GM08714 (cell line): ENCODE measurements at regions not wholly inside any gene's neighbourhood (a gene's known extent, or its start where the extent isn't known, plus 50 kb on each side); places are given as distances from the start of the nearest gene placed in this dataset.

Experiments used
- H3K4me3 ChIP-seq: fragments of 200-500 bp; sonication (Bioruptor generic); 2 replicates; pipeline ENCODE4 v1.5.1; 2014; ENCODE audit warnings: mild to moderate bottlenecking, low read length, inconsistent platforms
- ZNF274 ChIP-seq: IDR thresholded peaks from 2 replicates; pipeline ENCODE4 v1.6.1; 2012; ENCODE audit warnings: mild to moderate bottlenecking, low read depth, low read length

DNA sequence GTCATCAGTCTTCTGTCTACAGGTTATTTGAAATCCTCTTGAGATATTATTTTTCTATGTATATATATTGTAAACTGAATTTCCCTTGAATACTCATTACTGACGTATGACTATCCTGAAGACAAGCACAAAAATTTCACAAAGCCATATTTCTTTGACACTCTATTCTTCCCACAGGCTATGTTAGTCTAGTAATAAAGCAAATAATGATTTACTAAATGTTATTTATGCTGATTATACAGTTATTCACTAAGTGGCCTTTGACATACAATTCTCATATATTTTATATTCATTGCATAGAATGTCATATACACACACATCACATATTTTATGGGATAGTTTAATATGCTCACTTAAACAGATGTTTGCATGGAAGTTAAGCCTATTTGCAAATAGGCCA lies 793.0 kb upstream of the GRAMD2B start:
- no peak for TF ChIP-seq ZNF274
- no peak overlapping the region for H3K4me3 ChIP-seq

DNA sequence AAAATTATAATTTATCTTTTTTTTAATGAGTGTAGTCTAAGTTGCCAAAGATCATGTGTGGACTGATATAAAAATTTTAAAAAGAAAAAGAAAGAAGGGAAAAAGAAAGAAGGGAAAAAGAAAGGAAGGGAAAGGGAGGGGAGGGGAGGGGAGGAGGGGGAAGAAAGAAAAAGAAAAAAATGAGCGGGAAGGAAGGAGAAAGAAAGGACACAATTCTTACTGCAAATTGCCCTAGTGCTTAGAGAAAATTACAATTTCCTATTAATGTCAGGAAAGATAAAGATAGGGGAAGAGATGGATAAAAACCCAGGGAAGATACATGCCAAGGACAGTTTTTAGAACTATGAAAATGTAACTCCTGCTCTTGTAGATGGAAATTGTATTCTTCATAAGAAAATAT lies 789.7 kb upstream of the GRAMD2B start:
- no peak for TF ChIP-seq ZNF274
- H3K4me3 ChIP-seq = no peak overlapping the region

- no peak overlapping the region for H3K4me3 ChIP-seq
- no peak for TF ChIP-seq ZNF274
Observed at GRCh38 chr5:125634216-125634835, 788.9 kb upstream of the GRAMD2B start.

DNA sequence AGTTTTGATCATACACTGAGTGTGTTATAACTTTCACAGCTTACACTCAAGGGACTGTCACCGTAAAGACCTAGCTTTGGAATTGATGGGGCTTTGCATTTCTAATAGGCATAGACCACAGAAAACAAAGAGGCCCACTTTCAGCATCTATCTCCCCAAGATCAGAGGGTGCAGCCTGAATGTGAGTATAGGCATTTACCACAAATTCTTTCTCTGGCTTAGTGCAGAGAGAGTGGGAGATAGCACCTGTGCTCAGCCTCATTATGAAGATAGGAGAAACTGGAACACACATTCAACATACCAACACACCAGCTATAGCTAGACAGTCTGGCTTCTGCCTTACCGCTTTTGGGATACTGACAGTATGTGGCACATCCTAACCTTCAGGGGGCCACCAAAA lies 783.4 kb upstream of the GRAMD2B start:
- no peak for TF ChIP-seq ZNF274
- no peak overlapping the region for H3K4me3 ChIP-seq

DNA sequence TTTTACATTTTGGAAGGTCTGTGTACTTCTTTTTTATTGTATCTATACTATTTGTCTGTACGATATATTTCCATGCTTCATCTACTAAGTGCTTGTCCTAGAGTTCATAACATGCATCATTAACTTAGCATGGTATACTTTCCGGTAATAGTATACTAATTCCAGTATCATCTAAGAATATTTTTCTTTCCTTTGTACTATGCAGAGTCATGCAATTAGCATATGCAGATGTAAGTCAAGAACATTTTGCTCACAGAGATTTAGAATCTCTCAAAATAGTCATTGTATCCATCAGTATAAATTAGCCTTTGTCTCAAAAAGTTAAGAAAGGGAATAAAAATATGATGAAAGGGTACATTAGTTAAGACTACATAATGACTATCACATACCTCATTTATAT lies 770.4 kb upstream of the GRAMD2B start:
- no peak overlapping the region for H3K4me3 ChIP-seq
- TF ChIP-seq ZNF274 = no peak

GRCh38 chr5:125654392-125654791 lies 768.8 kb upstream of the GRAMD2B start:
- no peak overlapping the region for H3K4me3 ChIP-seq
- no peak for TF ChIP-seq ZNF274

- TF ChIP-seq ZNF274 = no peak
- no peak overlapping the region for H3K4me3 ChIP-seq
Observed at GRCh38 chr5:125655156-125655555, 768.1 kb upstream of the GRAMD2B start.

GRCh38 chr5:125657936-125658335 lies 765.3 kb upstream of the GRAMD2B start:
- H3K4me3 ChIP-seq = no peak overlapping the region
- no peak for TF ChIP-seq ZNF274

- no peak for TF ChIP-seq ZNF274
- H3K4me3 ChIP-seq = no peak overlapping the region
Observed at GRCh38 chr5:125659316-125660023, 763.7 kb upstream of the GRAMD2B start.

DNA sequence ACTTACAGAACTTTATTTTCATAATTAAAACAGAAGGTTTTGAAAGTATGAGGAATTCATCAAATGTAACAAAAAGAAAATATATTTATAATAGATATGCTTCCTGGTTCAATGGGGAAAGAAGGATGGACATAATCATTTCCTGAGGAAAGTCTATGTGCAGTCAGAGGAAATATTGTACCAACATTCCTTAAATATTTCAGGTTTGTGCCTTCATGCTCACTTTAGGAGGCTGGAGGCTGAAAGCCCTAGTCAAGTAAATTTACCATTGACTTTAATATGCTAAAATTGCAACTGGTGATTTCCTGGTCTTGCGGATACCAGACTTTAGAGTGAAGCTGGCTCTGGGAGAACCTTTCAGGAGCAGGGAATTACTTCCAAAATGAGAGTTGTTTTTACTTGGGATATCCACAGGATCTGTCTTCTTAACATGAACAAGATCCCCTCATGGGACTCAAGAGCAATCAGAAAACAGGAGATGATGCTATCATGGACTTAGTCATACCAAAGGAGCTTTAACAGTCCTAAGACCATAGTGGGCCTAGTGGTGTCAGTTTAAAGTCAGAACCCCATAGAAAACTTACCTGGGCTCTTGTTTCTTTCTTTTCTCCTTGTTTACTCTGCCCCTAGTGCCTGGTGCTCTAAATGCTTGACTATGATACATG lies 762.8 kb upstream of the GRAMD2B start:
- H3K4me3 ChIP-seq = no peak overlapping the region
- no peak for TF ChIP-seq ZNF274

DNA sequence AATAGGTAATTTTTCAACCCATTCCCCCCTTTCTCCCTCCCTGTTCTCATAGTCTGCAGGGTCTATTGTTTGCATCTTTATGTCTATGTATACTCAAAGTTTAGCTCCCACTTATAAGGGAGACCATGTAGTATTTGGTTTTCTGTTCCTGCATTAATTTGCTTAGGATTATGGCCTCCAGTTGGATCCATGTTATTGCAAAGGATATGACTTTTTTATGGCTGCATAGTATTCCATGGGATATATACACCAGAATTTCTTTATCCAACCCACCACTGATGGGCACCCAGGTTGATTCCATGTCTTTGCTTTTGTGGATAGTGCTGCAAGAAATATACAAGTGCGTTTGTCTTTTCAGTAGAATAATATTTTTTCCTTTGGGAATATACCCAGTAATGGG lies 761.6 kb upstream of the GRAMD2B start:
- no peak for TF ChIP-seq ZNF274
- no peak overlapping the region for H3K4me3 ChIP-seq

- no peak for TF ChIP-seq ZNF274
- H3K4me3 ChIP-seq = no peak overlapping the region
Observed at GRCh38 chr5:125668884-125669283, 754.3 kb upstream of the GRAMD2B start.

- no peak for TF ChIP-seq ZNF274
- no peak overlapping the region for H3K4me3 ChIP-seq
Observed at GRCh38 chr5:125673359-125673950, 749.8 kb upstream of the GRAMD2B start.

GRCh38 chr5:125679522-125679921 lies 743.7 kb upstream of the GRAMD2B start:
- no peak overlapping the region for H3K4me3 ChIP-seq
- no peak for TF ChIP-seq ZNF274

DNA sequence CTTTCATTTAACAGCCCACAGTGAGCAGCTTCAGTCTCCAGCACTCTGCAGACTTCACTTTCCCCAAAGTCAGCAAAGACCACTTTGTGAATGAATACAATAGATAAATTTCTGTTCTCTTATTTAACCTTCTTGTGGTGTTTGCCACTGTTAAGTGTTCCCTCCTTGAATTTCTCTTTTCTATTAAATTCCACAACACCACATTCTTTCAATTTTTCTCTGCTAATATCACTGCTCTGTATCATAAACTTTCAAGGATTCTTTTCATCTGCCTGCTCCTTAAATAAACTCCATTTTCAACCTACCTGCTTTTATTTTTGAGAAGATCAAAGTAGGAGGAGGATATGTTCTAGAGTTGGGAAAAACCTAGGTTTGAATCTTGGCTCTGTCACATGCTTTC lies 739.5 kb upstream of the GRAMD2B start:
- no peak overlapping the region for H3K4me3 ChIP-seq
- TF ChIP-seq ZNF274 = no peak
